ENCODE measurements at regions not wholly inside any gene's neighbourhood (a gene's known extent, or its start where the extent isn't known, plus 50 kb on each side); places are given as distances from the start of the nearest gene placed in this dataset.
A peak's percentile ranks its signal among the peaks of the same experiment; 100 is the strongest.

GRCh38 chr12:58818546-58818945 is 101.8 kb downstream of the LRIG3 start:
- 70 to 95% (median 81%) methylated on average over 1 of the region's 1 CpG for WGBS, 4 donors
- no peak for ATAC-seq
- no peaks in the 10 kb centered on the region for H3K9me3 ChIP-seq
- no peaks in the 10 kb centered on the region for H3K36me3 ChIP-seq
- TF ChIP-seq CTCF (IDR thresholded peaks at IDR 0.05) (no peak), POLR2A (IDR thresholded peaks at IDR 0.05) (no peak)
- no peak overlapping the region for H3K27ac ChIP-seq
- no peak overlapping the region for H3K4me3 ChIP-seq
- H3K4me1 ChIP-seq = peaks cover 0 to 6% (median 0%) of the 10 kb centered on the region in 12 donors
- intact Hi-C loops (cut with DNase I) = no loop called here
- no peaks in the 10 kb centered on the region for H3K27me3 ChIP-seq
- no peak for DNase-seq

GRCh38 chr12:58819345-58819744 is 101.0 kb downstream of the LRIG3 start:
- no peaks in the 10 kb centered on the region for H3K36me3 ChIP-seq
- intact Hi-C loops (cut with DNase I) = no loop called here
- H3K27me3 ChIP-seq = no peaks in the 10 kb centered on the region
- peak overlapping the region in 1 of 12 donors; percentile 43 for H3K27ac ChIP-seq
- WGBS, 4 donors = 49 to 68% (median 63%) methylated on average over 9 of the region's 9 CpGs
- ATAC-seq = peak; percentile 32 to 46 (median 40)
- DNase-seq = peak in 1 of 5 donors; percentile 25
- peaks cover 0 to 3% (median 0%) of the 10 kb centered on the region in 12 donors for H3K4me1 ChIP-seq
- H3K4me3 ChIP-seq = no peak overlapping the region
- TF ChIP-seq CTCF (IDR thresholded peaks at IDR 0.05) (peak in 2 of 12 donors; percentile 8 to 20), POLR2A (IDR thresholded peaks at IDR 0.05) (no peak)
- H3K9me3 ChIP-seq = no peaks in the 10 kb centered on the region

- DNase-seq = no peak
- Histone ChIP-seq H3K4me1 (no peaks in the 10 kb centered on the region), H3K36me3 (no peaks in the 10 kb centered on the region), H3K4me3 (no peak overlapping the region), H3K9me3 (no peaks in the 10 kb centered on the region), H3K27me3 (no peaks in the 10 kb centered on the region), H3K27ac (peak overlapping the region in 1 of 12 donors; percentile 43)
- TF ChIP-seq POLR2A (IDR thresholded peaks at IDR 0.05) (no peak), CTCF (IDR thresholded peaks at IDR 0.05) (no peak)
- intact Hi-C loops (cut with DNase I) = no loop called here
- WGBS, 4 donors = 83 to 95% (median 92%) methylated on average over 1 of the region's 1 CpG
- ATAC-seq = no peak
Observed at GRCh38 chr12:58819985-58820384, 100.3 kb downstream of the LRIG3 start.
